HEK293 (cell line): ENCODE measurements at regions not wholly inside any gene's neighbourhood (a gene's known extent, or its start where the extent isn't known, plus 50 kb on each side); places are given as distances from the start of the nearest gene placed in this dataset.

Source experiments
- EGR2 ChIP-seq: fragments of 450-650 bp; formaldehyde crosslinking; IDR thresholded peaks from 2 replicates; pipeline ENCODE4 v1.5.1; 2016; ENCODE audit warnings: low read depth, missing biosample characterization, missing genetic modification characterization
- SP2 ChIP-seq: fragments of 450-650 bp; formaldehyde crosslinking; IDR thresholded peaks from 2 replicates; pipeline ENCODE4 v1.5.1; 2016; ENCODE audit warnings: missing biosample characterization, missing genetic modification characterization
- ZEB2 ChIP-seq: fragments of 450-650 bp; formaldehyde crosslinking; IDR thresholded peaks from 2 replicates; pipeline ENCODE4 v1.5.1; 2016; ENCODE audit warnings: missing biosample characterization, missing genetic modification characterization
- ZNF10 ChIP-seq: fragments of 450-650 bp; formaldehyde crosslinking; IDR thresholded peaks from 2 replicates; pipeline ENCODE4 v1.5.1; 2017; ENCODE audit warnings: missing biosample characterization, missing genetic modification characterization
- ZNF510 ChIP-seq: fragments of 450-650 bp; formaldehyde crosslinking; IDR thresholded peaks from 2 replicates; pipeline ENCODE4 v1.5.1; 2018; ENCODE audit warnings: mild to moderate bottlenecking, missing genetic modification characterization, missing biosample characterization; ENCODE audit not compliant: insufficient replicate concordance
- ZNF555 ChIP-seq: fragments of 450-650 bp; formaldehyde crosslinking; conservative IDR thresholded peaks from 2 replicates; pipeline ENCODE4 v1.5.1; 2017; ENCODE audit warnings: missing biosample characterization, mild to moderate bottlenecking, missing genetic modification characterization, inconsistent platforms
- ZNF596 ChIP-seq: fragments of 450-650 bp; IDR thresholded peaks from 2 replicates; pipeline ENCODE4 v1.5.0; 2018; ENCODE audit warnings: missing biosample characterization, mild to moderate bottlenecking, missing genetic modification characterization, moderate library complexity
- ZNF624 ChIP-seq: fragments of 450-650 bp; formaldehyde crosslinking; IDR thresholded peaks from 2 replicates; pipeline ENCODE4 v1.5.1; 2017; ENCODE audit warnings: missing biosample characterization, missing genetic modification characterization
- ZNF626 ChIP-seq: fragments of 450-650 bp; sonication (Bioruptor Pico); formaldehyde crosslinking; IDR thresholded peaks from 2 replicates; pipeline ENCODE4 v1.5.1; 2018; ENCODE audit warnings: missing biosample characterization, missing genetic modification characterization, inconsistent platforms
- ZNF670 ChIP-seq: fragments of 450-650 bp; formaldehyde crosslinking; IDR thresholded peaks from 2 replicates; pipeline ENCODE4 v1.5.1; 2016; ENCODE audit warnings: missing biosample characterization, missing genetic modification characterization, low read depth
- TF ChIP-seq, protein P1 (sequence below): fragments of 450-650 bp; formaldehyde crosslinking; IDR thresholded peaks from 2 replicates; pipeline ENCODE4 v1.5.1; 2016; ENCODE audit warnings: missing biosample characterization, missing genetic modification characterization
- TF ChIP-seq, protein P2 (sequence below): fragments of 450-650 bp; formaldehyde crosslinking; IDR thresholded peaks from 2 replicates; pipeline ENCODE4 v1.5.1; 2016; ENCODE audit warnings: missing biosample characterization, missing genetic modification characterization
- TF ChIP-seq, protein P3 (sequence below): fragments of 450-650 bp; formaldehyde crosslinking; IDR thresholded peaks from 2 replicates; pipeline ENCODE4 v1.5.1; 2017; ENCODE audit warnings: missing biosample characterization, missing genetic modification characterization
- TF ChIP-seq, protein P4 (sequence below): fragments of 450-650 bp; formaldehyde crosslinking; IDR thresholded peaks from 2 replicates; pipeline ENCODE4 v1.5.1; 2016; ENCODE audit warnings: missing biosample characterization, missing genetic modification characterization, low read depth

DNA sequence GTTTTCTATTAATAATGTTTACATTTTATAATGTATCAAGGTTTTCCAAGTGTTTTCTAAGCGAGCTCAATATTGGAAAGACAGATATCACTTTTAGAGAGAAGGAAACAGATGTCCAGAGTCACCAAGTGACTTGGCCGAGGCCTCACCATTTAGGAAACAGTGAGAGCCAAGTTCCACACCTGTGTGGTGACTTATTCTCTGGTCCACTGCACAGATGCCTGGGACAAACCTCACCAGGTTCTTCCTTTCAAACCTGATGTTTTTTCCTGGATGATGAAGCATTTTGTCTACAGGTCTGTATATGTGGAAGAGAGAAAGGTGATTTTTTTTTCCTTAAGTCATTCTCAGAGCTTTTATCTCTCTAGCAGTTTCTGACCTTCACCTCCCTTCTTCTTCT lies 280.7 kb downstream of the LPIN1 start:
- TF ChIP-seq, protein P1, sequence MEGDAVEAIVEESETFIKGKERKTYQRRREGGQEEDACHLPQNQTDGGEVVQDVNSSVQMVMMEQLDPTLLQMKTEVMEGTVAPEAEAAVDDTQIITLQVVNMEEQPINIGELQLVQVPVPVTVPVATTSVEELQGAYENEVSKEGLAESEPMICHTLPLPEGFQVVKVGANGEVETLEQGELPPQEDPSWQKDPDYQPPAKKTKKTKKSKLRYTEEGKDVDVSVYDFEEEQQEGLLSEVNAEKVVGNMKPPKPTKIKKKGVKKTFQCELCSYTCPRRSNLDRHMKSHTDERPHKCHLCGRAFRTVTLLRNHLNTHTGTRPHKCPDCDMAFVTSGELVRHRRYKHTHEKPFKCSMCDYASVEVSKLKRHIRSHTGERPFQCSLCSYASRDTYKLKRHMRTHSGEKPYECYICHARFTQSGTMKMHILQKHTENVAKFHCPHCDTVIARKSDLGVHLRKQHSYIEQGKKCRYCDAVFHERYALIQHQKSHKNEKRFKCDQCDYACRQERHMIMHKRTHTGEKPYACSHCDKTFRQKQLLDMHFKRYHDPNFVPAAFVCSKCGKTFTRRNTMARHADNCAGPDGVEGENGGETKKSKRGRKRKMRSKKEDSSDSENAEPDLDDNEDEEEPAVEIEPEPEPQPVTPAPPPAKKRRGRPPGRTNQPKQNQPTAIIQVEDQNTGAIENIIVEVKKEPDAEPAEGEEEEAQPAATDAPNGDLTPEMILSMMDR (tag by site-specific recombination) = no peak
- TF ChIP-seq, protein P2, sequence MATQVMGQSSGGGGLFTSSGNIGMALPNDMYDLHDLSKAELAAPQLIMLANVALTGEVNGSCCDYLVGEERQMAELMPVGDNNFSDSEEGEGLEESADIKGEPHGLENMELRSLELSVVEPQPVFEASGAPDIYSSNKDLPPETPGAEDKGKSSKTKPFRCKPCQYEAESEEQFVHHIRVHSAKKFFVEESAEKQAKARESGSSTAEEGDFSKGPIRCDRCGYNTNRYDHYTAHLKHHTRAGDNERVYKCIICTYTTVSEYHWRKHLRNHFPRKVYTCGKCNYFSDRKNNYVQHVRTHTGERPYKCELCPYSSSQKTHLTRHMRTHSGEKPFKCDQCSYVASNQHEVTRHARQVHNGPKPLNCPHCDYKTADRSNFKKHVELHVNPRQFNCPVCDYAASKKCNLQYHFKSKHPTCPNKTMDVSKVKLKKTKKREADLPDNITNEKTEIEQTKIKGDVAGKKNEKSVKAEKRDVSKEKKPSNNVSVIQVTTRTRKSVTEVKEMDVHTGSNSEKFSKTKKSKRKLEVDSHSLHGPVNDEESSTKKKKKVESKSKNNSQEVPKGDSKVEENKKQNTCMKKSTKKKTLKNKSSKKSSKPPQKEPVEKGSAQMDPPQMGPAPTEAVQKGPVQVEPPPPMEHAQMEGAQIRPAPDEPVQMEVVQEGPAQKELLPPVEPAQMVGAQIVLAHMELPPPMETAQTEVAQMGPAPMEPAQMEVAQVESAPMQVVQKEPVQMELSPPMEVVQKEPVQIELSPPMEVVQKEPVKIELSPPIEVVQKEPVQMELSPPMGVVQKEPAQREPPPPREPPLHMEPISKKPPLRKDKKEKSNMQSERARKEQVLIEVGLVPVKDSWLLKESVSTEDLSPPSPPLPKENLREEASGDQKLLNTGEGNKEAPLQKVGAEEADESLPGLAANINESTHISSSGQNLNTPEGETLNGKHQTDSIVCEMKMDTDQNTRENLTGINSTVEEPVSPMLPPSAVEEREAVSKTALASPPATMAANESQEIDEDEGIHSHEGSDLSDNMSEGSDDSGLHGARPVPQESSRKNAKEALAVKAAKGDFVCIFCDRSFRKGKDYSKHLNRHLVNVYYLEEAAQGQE (tag by site-specific recombination) = no peak
- TF ChIP-seq, protein P3, sequence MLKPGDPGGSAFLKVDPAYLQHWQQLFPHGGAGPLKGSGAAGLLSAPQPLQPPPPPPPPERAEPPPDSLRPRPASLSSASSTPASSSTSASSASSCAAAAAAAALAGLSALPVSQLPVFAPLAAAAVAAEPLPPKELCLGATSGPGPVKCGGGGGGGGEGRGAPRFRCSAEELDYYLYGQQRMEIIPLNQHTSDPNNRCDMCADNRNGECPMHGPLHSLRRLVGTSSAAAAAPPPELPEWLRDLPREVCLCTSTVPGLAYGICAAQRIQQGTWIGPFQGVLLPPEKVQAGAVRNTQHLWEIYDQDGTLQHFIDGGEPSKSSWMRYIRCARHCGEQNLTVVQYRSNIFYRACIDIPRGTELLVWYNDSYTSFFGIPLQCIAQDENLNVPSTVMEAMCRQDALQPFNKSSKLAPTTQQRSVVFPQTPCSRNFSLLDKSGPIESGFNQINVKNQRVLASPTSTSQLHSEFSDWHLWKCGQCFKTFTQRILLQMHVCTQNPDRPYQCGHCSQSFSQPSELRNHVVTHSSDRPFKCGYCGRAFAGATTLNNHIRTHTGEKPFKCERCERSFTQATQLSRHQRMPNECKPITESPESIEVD = no peak
- TF ChIP-seq ZNF555 (tag by site-specific recombination) = no peak
- TF ChIP-seq ZNF670 (tag by site-specific recombination) = no peak
- TF ChIP-seq ZNF510 (tag by site-specific recombination) = no peak
- TF ChIP-seq ZNF626 (tag by site-specific recombination) = no peak
- TF ChIP-seq, protein P4, sequence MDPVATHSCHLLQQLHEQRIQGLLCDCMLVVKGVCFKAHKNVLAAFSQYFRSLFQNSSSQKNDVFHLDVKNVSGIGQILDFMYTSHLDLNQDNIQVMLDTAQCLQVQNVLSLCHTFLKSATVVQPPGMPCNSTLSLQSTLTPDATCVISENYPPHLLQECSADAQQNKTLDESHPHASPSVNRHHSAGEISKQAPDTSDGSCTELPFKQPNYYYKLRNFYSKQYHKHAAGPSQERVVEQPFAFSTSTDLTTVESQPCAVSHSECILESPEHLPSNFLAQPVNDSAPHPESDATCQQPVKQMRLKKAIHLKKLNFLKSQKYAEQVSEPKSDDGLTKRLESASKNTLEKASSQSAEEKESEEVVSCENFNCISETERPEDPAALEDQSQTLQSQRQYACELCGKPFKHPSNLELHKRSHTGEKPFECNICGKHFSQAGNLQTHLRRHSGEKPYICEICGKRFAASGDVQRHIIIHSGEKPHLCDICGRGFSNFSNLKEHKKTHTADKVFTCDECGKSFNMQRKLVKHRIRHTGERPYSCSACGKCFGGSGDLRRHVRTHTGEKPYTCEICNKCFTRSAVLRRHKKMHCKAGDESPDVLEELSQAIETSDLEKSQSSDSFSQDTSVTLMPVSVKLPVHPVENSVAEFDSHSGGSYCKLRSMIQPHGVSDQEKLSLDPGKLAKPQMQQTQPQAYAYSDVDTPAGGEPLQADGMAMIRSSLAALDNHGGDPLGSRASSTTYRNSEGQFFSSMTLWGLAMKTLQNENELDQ (tag by site-specific recombination) = no peak
- TF ChIP-seq ZNF596 (tag by site-specific recombination) = no peak
- TF ChIP-seq ZEB2 (tag by site-specific recombination) = no peak
- no peak for TF ChIP-seq EGR2 (tag by site-specific recombination)
- TF ChIP-seq ZNF10 = no peak
- TF ChIP-seq ZNF624 (tag by site-specific recombination) = no peak
- no peak for TF ChIP-seq SP2 (tag by site-specific recombination)
